ENCODE measurements at regions not wholly inside any gene's neighbourhood (a gene's known extent, or its start where the extent isn't known, plus 50 kb on each side); places are given as distances from the start of the nearest gene placed in this dataset.

GRCh38 chr6:14816116-14816859 is 429.6 kb upstream of the JARID2 start:
- Histone ChIP-seq H3K27ac (no peak overlapping the region), H3K79me2 (ENCODE audit: insufficient read depth) (no peaks in the 10 kb centered on the region), H3K9me3 (ENCODE audit: low read depth) (no peaks in the 10 kb centered on the region), H3K27me3 (replicated peaks; ENCODE audit: insufficient read depth) (no peaks in the 10 kb centered on the region), H3K36me3 (ENCODE audit: low read depth) (no peaks in the 10 kb centered on the region), H3K9ac (no peak overlapping the region), H3F3A (ENCODE audit: insufficient read depth) (no peaks in the 10 kb centered on the region), H3K9me2 (ENCODE audit: insufficient read depth) (no peaks in the 10 kb centered on the region), H3K4me2 (ENCODE audit: unreplicated experiment) (no peak overlapping the region), H3K4me3 (no peak overlapping the region), H3K4me1 (ENCODE audit: insufficient read depth) (peaks cover 14% of the 10 kb centered on the region; the same call in 1 of the 2 replicates), H2AFZ (no peak overlapping the region; the same call in 1 of the 2 replicates), H4K20me1 (ENCODE audit: insufficient read depth) (no peaks in the 10 kb centered on the region)
- peak; percentile 30 for DNase-seq
- in situ Hi-C loops (cut with MboI) = no loop called here
- WGBS, 2 experiments (ENCODE audit: low coverage in 1 of 2, low lambda C conversion rate in 2 of 2, missing lambda C conversion rate in 2 of 2) = 73 to 76% methylated on average over 12 of the region's 12 CpGs
- no peak for TF ChIP-seq EZH2phosphoT487 (IDR thresholded peaks at IDR 0.05; ENCODE audit: insufficient read depth, low read depth)

- no peak for DNase-seq
- no peaks in the 10 kb centered on the region for H3K27me3 ChIP-seq (replicated peaks; ENCODE audit: insufficient read depth)
- no peaks in the 10 kb centered on the region for H3K9me3 ChIP-seq (ENCODE audit: low read depth)
- H3K27ac ChIP-seq = no peak overlapping the region
- no peak for TF ChIP-seq EZH2 (IDR thresholded peaks at IDR 0.05; ENCODE audit: insufficient read depth, poor library complexity, severe bottlenecking)
- TF ChIP-seq EZH2phosphoT487 (IDR thresholded peaks at IDR 0.05; ENCODE audit: insufficient read depth, low read depth) = no peak
- H2AFZ ChIP-seq = no peak overlapping the region
- H3K9me2 ChIP-seq (ENCODE audit: insufficient read depth) = no peaks in the 10 kb centered on the region
- in situ Hi-C loops (cut with MboI) = no loop called here
- H3K4me2 ChIP-seq (ENCODE audit: unreplicated experiment) = no peak overlapping the region
- no peaks in the 10 kb centered on the region for H3K36me3 ChIP-seq (ENCODE audit: low read depth)
- H3K9ac ChIP-seq = no peak overlapping the region
- H3K79me2 ChIP-seq (ENCODE audit: insufficient read depth) = no peaks in the 10 kb centered on the region
- H3F3A ChIP-seq (ENCODE audit: insufficient read depth) = no peaks in the 10 kb centered on the region
- H3K4me3 ChIP-seq = no peak overlapping the region
- WGBS, 2 experiments (ENCODE audit: low coverage in 1 of 2, low lambda C conversion rate in 2 of 2, missing lambda C conversion rate in 2 of 2) = 97 to 99% methylated on average over 5 of the region's 5 CpGs
- no peaks in the 10 kb centered on the region for H4K20me1 ChIP-seq (ENCODE audit: insufficient read depth)
- H3K4me1 ChIP-seq (ENCODE audit: insufficient read depth) = peaks cover 14% of the 10 kb centered on the region; the same call in 1 of the 2 replicates
Observed at GRCh38 chr6:14817074-14817473, 428.8 kb upstream of the JARID2 start.

GRCh38 chr6:14818422-14818884 is 427.4 kb upstream of the JARID2 start:
- peak; percentile 49 for DNase-seq
- Histone ChIP-seq H3K27me3 (replicated peaks; ENCODE audit: insufficient read depth) (no peaks in the 10 kb centered on the region), H3K27ac (no peak overlapping the region), H3F3A (ENCODE audit: insufficient read depth) (no peaks in the 10 kb centered on the region), H3K9me2 (ENCODE audit: insufficient read depth) (no peaks in the 10 kb centered on the region), H4K20me1 (ENCODE audit: insufficient read depth) (no peaks in the 10 kb centered on the region), H3K9me3 (ENCODE audit: low read depth) (no peaks in the 10 kb centered on the region), H3K4me3 (no peak overlapping the region), H2AFZ (no peak overlapping the region), H3K79me2 (ENCODE audit: insufficient read depth) (no peaks in the 10 kb centered on the region), H3K36me3 (ENCODE audit: low read depth) (no peaks in the 10 kb centered on the region), H3K4me2 (ENCODE audit: unreplicated experiment) (no peak overlapping the region), H3K4me1 (ENCODE audit: insufficient read depth) (peaks cover 21% of the 10 kb centered on the region), H3K9ac (no peak overlapping the region)
- in situ Hi-C loops (cut with MboI) = no loop called here
- 58 to 59% methylated on average over 10 of the region's 10 CpGs for WGBS, 2 experiments (ENCODE audit: low coverage in 1 of 2, low lambda C conversion rate in 2 of 2, missing lambda C conversion rate in 2 of 2)
- TF ChIP-seq EZH2 (IDR thresholded peaks at IDR 0.05; ENCODE audit: insufficient read depth, poor library complexity, severe bottlenecking) (no peak), EZH2phosphoT487 (IDR thresholded peaks at IDR 0.05; ENCODE audit: insufficient read depth, low read depth) (no peak)

- peak; percentile 23 for DNase-seq
- TF ChIP-seq EZH2phosphoT487 (IDR thresholded peaks at IDR 0.05; ENCODE audit: insufficient read depth, low read depth) = no peak
- TF ChIP-seq EZH2 (IDR thresholded peaks at IDR 0.05; ENCODE audit: insufficient read depth, poor library complexity, severe bottlenecking) = no peak
- WGBS, 2 experiments (ENCODE audit: low coverage in 1 of 2, low lambda C conversion rate in 2 of 2, missing lambda C conversion rate in 2 of 2) = 97 to 98% methylated on average over 4 of the region's 4 CpGs
- H3K27ac ChIP-seq = no peak overlapping the region
- H3K9me3 ChIP-seq (ENCODE audit: low read depth) = no peaks in the 10 kb centered on the region
- H3K4me3 ChIP-seq = no peak overlapping the region
- H3K9me2 ChIP-seq (ENCODE audit: insufficient read depth) = no peaks in the 10 kb centered on the region
- H3K36me3 ChIP-seq (ENCODE audit: low read depth) = no peaks in the 10 kb centered on the region
- no peak overlapping the region for H2AFZ ChIP-seq
- no peaks in the 10 kb centered on the region for H3F3A ChIP-seq (ENCODE audit: insufficient read depth)
- no peaks in the 10 kb centered on the region for H3K79me2 ChIP-seq (ENCODE audit: insufficient read depth)
- no peak overlapping the region for H3K4me2 ChIP-seq (ENCODE audit: unreplicated experiment)
- no peak overlapping the region for H3K9ac ChIP-seq
- H3K27me3 ChIP-seq (replicated peaks; ENCODE audit: insufficient read depth) = no peaks in the 10 kb centered on the region
- peaks cover 21% of the 10 kb centered on the region for H3K4me1 ChIP-seq (ENCODE audit: insufficient read depth)
- H4K20me1 ChIP-seq (ENCODE audit: insufficient read depth) = no peaks in the 10 kb centered on the region
- in situ Hi-C loops (cut with MboI) = no loop called here
Observed at GRCh38 chr6:14819001-14819400, 426.9 kb upstream of the JARID2 start.

Data from GM23248 (cell line).